Transverse colon (tissue), 3 donors: ENCODE measurements at regions not wholly inside any gene's neighbourhood (a gene's known extent, or its start where the extent isn't known, plus 50 kb on each side); places are given as distances from the start of the nearest gene placed in this dataset.

ENCODE experiments used
- EP300 ChIP-seq: sonication (generic); formaldehyde crosslinking; IDR thresholded peaks from one replicate; pipeline ENCODE4 v1.6.1; 2017; ENCODE audit warnings: antibody characterized with exemption, low read depth
- POLR2A ChIP-seq: fragments of 450-650 bp; IDR thresholded peaks from one replicate; pipeline ENCODE4 v1.6.1; 2016; ENCODE audit warnings: antibody characterized with exemption, mild to moderate bottlenecking, moderate library complexity
- TF ChIP-seq, protein P1 (sequence below), 5 experiments: fragments of 200-600 bp in 3 of 5; fragments of 450-650 bp in 2 of 5; sonication (generic) in 3 of 5; IDR thresholded peaks; 1 replicate in 2 of 5; 2 replicates in 3 of 5; pipeline ENCODE4 v1.5.1; 2016 to 2017; ENCODE audit warnings: antibody characterized with exemption in 5 of 5, inconsistent platforms in 3 of 5, mild to moderate bottlenecking in 2 of 5, moderate library complexity in 1 of 5

DNA sequence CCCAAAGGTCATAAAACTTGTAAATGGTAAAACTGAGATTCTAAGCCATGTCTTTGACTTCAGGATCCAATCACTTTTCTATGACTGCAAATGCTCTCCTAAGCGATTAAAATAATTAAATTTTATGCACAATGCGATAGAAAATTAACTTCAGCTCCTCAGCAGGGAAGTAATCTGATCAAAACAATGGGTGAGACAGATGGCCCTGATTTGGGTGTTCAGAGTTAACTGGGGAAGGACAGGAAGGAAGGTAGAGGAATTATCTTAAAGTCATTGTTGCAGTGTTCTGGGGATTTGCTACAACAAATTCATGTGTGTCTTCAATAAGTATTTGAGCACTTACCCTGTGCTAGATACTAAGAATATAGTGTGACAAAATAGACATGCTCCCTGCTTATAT lies 446.0 kb upstream of the MEX3C start:
- TF ChIP-seq, protein P1, sequence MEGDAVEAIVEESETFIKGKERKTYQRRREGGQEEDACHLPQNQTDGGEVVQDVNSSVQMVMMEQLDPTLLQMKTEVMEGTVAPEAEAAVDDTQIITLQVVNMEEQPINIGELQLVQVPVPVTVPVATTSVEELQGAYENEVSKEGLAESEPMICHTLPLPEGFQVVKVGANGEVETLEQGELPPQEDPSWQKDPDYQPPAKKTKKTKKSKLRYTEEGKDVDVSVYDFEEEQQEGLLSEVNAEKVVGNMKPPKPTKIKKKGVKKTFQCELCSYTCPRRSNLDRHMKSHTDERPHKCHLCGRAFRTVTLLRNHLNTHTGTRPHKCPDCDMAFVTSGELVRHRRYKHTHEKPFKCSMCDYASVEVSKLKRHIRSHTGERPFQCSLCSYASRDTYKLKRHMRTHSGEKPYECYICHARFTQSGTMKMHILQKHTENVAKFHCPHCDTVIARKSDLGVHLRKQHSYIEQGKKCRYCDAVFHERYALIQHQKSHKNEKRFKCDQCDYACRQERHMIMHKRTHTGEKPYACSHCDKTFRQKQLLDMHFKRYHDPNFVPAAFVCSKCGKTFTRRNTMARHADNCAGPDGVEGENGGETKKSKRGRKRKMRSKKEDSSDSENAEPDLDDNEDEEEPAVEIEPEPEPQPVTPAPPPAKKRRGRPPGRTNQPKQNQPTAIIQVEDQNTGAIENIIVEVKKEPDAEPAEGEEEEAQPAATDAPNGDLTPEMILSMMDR (IDR thresholded peaks at IDR 0.05): no peak
- TF ChIP-seq POLR2A: no peak
- TF ChIP-seq EP300: no peak
